ENCODE measurements at regions not wholly inside any gene's neighbourhood (a gene's known extent, or its start where the extent isn't known, plus 50 kb on each side); places are given as distances from the start of the nearest gene placed in this dataset.

DNA sequence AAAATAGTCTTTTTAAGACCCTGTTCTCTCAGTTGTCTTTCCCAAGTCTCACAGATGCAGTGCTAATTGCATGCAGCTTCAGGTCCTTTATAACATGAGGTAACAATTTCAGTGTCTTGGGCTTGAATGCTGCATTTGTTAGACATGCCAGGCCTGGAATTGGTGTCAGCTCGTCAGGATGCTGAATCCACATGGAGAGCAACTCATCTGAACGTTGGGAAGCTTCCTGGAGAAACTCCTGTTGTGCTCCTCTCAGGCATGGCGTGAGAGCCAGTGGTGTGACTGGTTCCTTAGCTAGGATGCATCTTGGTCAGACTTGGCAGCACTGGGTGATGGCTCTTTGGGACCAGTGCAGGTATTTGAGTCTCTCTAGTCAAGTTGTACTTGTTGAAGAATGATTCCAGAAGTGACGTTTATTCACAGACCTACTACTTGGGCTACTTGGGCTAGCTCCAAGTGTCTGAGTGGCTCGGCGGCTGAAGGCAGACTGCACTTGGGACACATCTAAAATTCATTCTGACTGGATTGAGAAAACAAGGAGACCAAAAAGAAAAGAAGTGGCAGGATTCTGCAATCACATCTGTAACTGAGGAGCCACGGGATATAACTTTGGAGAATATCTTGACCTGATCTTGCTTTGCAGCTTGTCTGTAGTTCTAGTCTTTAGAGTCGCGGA is 134.8 kb upstream of the ARHGAP5 start:
- TF ChIP-seq EZH2phosphoT487 (conservative IDR thresholded peaks at IDR 0.05; ENCODE audit: low read length) (no peak), CTCF (IDR thresholded peaks at IDR 0.05; ENCODE audit: insufficient read depth, low read length, poor library complexity, severe bottlenecking) (no peak)
- Histone ChIP-seq H3K9me3 (ENCODE audit: insufficient read depth, low read length) (no peaks in the 10 kb centered on the region), H3F3A (ENCODE audit: insufficient read depth) (no peaks in the 10 kb centered on the region), H3K4me3 (ENCODE audit: insufficient read depth, low read length, poor library complexity, severe bottlenecking) (no peak overlapping the region), H3K9ac (ENCODE audit: low read length) (no peak overlapping the region), H3K79me2 (ENCODE audit: insufficient read depth, low read length) (no peaks in the 10 kb centered on the region), H3K27me3 (ENCODE audit: low read length) (no peaks in the 10 kb centered on the region), H4K20me1 (ENCODE audit: low read depth, low read length) (no peaks in the 10 kb centered on the region), H3K9me2 (replicated peaks; ENCODE audit: insufficient read depth, low read length) (no peaks in the 10 kb centered on the region), H2AFZ (ENCODE audit: low read depth, low read length, severe bottlenecking) (no peak overlapping the region), H3K4me2 (ENCODE audit: low read depth, low read length, poor library complexity, severe bottlenecking) (no peak overlapping the region), H3K27ac (ENCODE audit: low read depth, low read length) (no peak overlapping the region), H3K36me3 (ENCODE audit: low read length) (no peaks in the 10 kb centered on the region)

DNA sequence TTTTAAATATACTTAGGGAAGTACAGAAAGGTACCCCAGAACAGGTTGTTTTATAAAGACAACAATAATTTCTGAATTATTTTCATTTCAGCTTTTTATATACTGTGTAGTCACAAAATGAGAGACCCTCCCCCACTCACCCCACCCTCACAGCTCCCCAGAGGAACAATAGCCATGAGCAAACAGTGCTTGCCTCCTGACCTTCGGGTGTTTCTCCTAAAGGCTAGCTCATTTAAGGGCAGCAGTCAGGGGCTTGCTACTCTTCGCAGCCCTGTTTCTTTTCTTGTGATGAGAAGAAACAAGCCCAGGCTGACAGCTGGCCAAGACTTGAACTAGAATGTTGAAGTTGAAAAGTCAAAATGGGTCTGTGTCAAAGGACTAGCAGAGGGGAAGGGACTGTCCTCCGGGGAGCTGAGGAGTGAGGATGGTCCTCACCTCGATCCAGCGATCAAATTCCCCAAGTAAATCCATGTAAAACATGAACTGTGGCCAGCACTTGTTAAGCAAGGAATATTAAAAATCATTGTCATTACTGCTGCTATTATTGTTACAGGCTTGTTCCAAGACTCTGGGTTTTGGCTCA is 133.8 kb upstream of the ARHGAP5 start:
- H2AFZ ChIP-seq (ENCODE audit: low read depth, low read length, severe bottlenecking): no peak overlapping the region
- no peak overlapping the region for H3K4me3 ChIP-seq (ENCODE audit: insufficient read depth, low read length, poor library complexity, severe bottlenecking)
- H3K4me2 ChIP-seq (ENCODE audit: low read depth, low read length, poor library complexity, severe bottlenecking): no peak overlapping the region
- H3K27ac ChIP-seq (ENCODE audit: low read depth, low read length): no peak overlapping the region
- no peaks in the 10 kb centered on the region for H3K79me2 ChIP-seq (ENCODE audit: insufficient read depth, low read length)
- H3K9me2 ChIP-seq (replicated peaks; ENCODE audit: insufficient read depth, low read length): no peaks in the 10 kb centered on the region
- no peaks in the 10 kb centered on the region for H3K9me3 ChIP-seq (ENCODE audit: insufficient read depth, low read length)
- no peaks in the 10 kb centered on the region for H4K20me1 ChIP-seq (ENCODE audit: low read depth, low read length)
- no peaks in the 10 kb centered on the region for H3F3A ChIP-seq (ENCODE audit: insufficient read depth)
- no peak overlapping the region for H3K9ac ChIP-seq (ENCODE audit: low read length)
- H3K36me3 ChIP-seq (ENCODE audit: low read length): no peaks in the 10 kb centered on the region
- no peaks in the 10 kb centered on the region for H3K27me3 ChIP-seq (ENCODE audit: low read length)
- no peak for TF ChIP-seq EZH2phosphoT487 (conservative IDR thresholded peaks at IDR 0.05; ENCODE audit: low read length)
- no peak for TF ChIP-seq CTCF (IDR thresholded peaks at IDR 0.05; ENCODE audit: insufficient read depth, low read length, poor library complexity, severe bottlenecking)

DNA sequence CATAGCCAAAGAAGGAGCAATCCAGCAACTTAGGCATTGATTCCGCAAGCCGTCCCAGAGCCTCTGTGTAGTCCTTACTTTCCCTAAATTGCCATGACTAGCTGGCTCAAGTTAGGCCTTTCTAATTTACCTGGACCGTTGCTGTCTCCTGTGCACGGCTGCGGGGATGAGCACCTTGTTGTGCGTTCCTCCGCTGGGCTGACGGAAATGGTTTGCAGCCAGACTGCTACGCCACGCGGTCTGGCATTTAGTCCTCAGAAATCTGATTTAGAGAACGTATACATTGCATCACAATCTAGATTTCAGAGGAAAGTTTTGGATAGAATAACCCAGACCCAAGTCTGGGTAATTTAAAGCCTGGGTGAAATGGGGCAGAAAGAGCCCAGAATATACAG is 133.2 kb upstream of the ARHGAP5 start:
- Histone ChIP-seq H3K4me2 (ENCODE audit: low read depth, low read length, poor library complexity, severe bottlenecking) (no peak overlapping the region), H2AFZ (ENCODE audit: low read depth, low read length, severe bottlenecking) (no peak overlapping the region), H3K27me3 (ENCODE audit: low read length) (no peaks in the 10 kb centered on the region), H3K9me3 (ENCODE audit: insufficient read depth, low read length) (no peaks in the 10 kb centered on the region), H3K36me3 (ENCODE audit: low read length) (no peaks in the 10 kb centered on the region), H3K27ac (ENCODE audit: low read depth, low read length) (no peak overlapping the region), H3F3A (ENCODE audit: insufficient read depth) (no peaks in the 10 kb centered on the region), H3K4me3 (ENCODE audit: insufficient read depth, low read length, poor library complexity, severe bottlenecking) (no peak overlapping the region), H3K9me2 (replicated peaks; ENCODE audit: insufficient read depth, low read length) (no peaks in the 10 kb centered on the region), H4K20me1 (ENCODE audit: low read depth, low read length) (no peaks in the 10 kb centered on the region), H3K79me2 (ENCODE audit: insufficient read depth, low read length) (no peaks in the 10 kb centered on the region), H3K9ac (ENCODE audit: low read length) (no peak overlapping the region)
- no peak for TF ChIP-seq CTCF (IDR thresholded peaks at IDR 0.05; ENCODE audit: insufficient read depth, low read length, poor library complexity, severe bottlenecking)
- TF ChIP-seq EZH2phosphoT487 (conservative IDR thresholded peaks at IDR 0.05; ENCODE audit: low read length): no peak

Data from SU-DHL-6 (cell line).